ENCODE measurements at regions not wholly inside any gene's neighbourhood (a gene's known extent, or its start where the extent isn't known, plus 50 kb on each side); places are given as distances from the start of the nearest gene placed in this dataset.

DNA sequence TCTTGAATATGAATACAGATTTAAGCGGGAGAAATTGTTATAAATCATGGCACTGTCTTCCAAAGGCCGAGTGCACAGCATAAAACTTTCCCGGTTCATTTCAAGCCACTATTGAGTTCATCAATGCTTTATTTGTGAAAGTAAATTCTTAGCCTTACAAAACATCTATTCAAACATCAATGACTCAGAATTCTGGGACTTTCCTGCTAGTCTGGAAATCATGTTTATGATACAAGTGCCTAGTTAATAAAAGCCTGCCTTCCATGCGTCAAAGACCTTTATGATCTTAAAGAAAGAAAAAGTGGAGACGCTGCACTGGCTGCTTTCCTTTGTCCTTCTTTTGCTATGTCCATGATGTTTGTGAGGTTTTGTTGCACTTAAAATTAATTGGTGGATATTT, 137.7 kb downstream of the SETD4 start:
- no peak overlapping the region for H2AFZ ChIP-seq (ENCODE audit: low read length)
- no peak overlapping the region for H3K23ac ChIP-seq (ENCODE audit: insufficient read length, low read depth, low read length)
- no peak overlapping the region for H2BK12ac ChIP-seq (ENCODE audit: insufficient read length, low read depth, low read length)
- H3K56ac ChIP-seq (ENCODE audit: insufficient read length, low read depth, low read length), result no peak overlapping the region
- H3K23me2 ChIP-seq (ENCODE audit: insufficient read length, low read depth, low read length, poor library complexity, severe bottlenecking), result no peaks in the 10 kb centered on the region
- no peak overlapping the region for H4K5ac ChIP-seq (ENCODE audit: insufficient read length, low read depth, low read length)
- H4K91ac ChIP-seq (ENCODE audit: insufficient read length, low read depth, low read length), result no peak overlapping the region
- WGBS (ENCODE audit: extremely low coverage, insufficient read length, low lambda C conversion rate), result no CpG with 5 or more reads among the region's 5 CpGs
- H3K4me1 ChIP-seq (ENCODE audit: insufficient read depth, low read length), result no peaks in the 10 kb centered on the region
- H3K36me3 Mint-ChIP-seq (ENCODE audit: insufficient read depth in 1 of 3, low read depth in 3 of 3), result no peaks in the 10 kb centered on the region; a peak in 1 of 7 replicates
- H3K27ac Mint-ChIP-seq, result no peak overlapping the region
- no peak for DNase-seq
- no peak overlapping the region for H2BK20ac ChIP-seq (ENCODE audit: low read depth, low read length, poor library complexity, severe bottlenecking)
- TF ChIP-seq, protein P1, sequence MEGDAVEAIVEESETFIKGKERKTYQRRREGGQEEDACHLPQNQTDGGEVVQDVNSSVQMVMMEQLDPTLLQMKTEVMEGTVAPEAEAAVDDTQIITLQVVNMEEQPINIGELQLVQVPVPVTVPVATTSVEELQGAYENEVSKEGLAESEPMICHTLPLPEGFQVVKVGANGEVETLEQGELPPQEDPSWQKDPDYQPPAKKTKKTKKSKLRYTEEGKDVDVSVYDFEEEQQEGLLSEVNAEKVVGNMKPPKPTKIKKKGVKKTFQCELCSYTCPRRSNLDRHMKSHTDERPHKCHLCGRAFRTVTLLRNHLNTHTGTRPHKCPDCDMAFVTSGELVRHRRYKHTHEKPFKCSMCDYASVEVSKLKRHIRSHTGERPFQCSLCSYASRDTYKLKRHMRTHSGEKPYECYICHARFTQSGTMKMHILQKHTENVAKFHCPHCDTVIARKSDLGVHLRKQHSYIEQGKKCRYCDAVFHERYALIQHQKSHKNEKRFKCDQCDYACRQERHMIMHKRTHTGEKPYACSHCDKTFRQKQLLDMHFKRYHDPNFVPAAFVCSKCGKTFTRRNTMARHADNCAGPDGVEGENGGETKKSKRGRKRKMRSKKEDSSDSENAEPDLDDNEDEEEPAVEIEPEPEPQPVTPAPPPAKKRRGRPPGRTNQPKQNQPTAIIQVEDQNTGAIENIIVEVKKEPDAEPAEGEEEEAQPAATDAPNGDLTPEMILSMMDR (conservative IDR thresholded peaks at IDR 0.05), result no peak
- no peak overlapping the region for H3K14ac ChIP-seq (ENCODE audit: insufficient read depth, low read length)
- no peaks in the 10 kb centered on the region; a peak in 3 of 5 replicates for H3K9me3 Mint-ChIP-seq
- H3K4me2 ChIP-seq (ENCODE audit: insufficient read depth, insufficient read length, low read length), result no peak overlapping the region
- no peak overlapping the region for H2BK5ac ChIP-seq (ENCODE audit: insufficient read length, low read length)
- peaks cover 3% of the 10 kb centered on the region; the same call in 1 of the 2 replicates for H3K27me3 Mint-ChIP-seq (ENCODE audit: low read depth)
- H2AK5ac ChIP-seq (ENCODE audit: insufficient read length, low read length), result no peak overlapping the region
- H3K27me3 ChIP-seq (ENCODE audit: insufficient read depth, low read length), result no peaks in the 10 kb centered on the region
- H3K4me1 Mint-ChIP-seq, result no peaks in the 10 kb centered on the region
- no peaks in the 10 kb centered on the region for H3K79me2 ChIP-seq (ENCODE audit: insufficient read depth, low read length)
- no peak overlapping the region for H3K9ac ChIP-seq (ENCODE audit: extremely low read depth, insufficient read length, low read length)
- no peak overlapping the region for H3K27ac ChIP-seq (ENCODE audit: insufficient read length, low read depth, low read length)
- no peak overlapping the region for H3K4ac ChIP-seq (ENCODE audit: low read depth, low read length)
- no peak overlapping the region for H2BK120ac ChIP-seq (ENCODE audit: low read depth, low read length, poor library complexity, severe bottlenecking)
- H3K79me1 ChIP-seq (ENCODE audit: insufficient read depth, low read depth, low read length, poor library complexity, severe bottlenecking), result no peaks in the 10 kb centered on the region
- H2BK15ac ChIP-seq (ENCODE audit: low read depth, low read length), result no peak overlapping the region
- H4K8ac ChIP-seq (replicated peaks; ENCODE audit: insufficient read length, low read depth, low read length), result no peak overlapping the region
- H3T11ph ChIP-seq (ENCODE audit: low read length), result no peak overlapping the region
- no peaks in the 10 kb centered on the region for H3K9me3 ChIP-seq (ENCODE audit: control insufficient read depth, low read depth, low read length)
- H3K18ac ChIP-seq (ENCODE audit: insufficient read length, low read depth, low read length), result no peak overlapping the region
- no peak overlapping the region for H3K4me3 Mint-ChIP-seq
- no peaks in the 10 kb centered on the region for H4K20me1 ChIP-seq (ENCODE audit: control insufficient read depth, insufficient read depth, insufficient read length)

Data from H9 (cell line).